SK-N-SH treated with all-trans-retinoic acid at 6 μM for 48 hours (cell line): ENCODE measurements at regions not wholly inside any gene's neighbourhood (a gene's known extent, or its start where the extent isn't known, plus 50 kb on each side); places are given as distances from the start of the nearest gene placed in this dataset.

ENCODE experiments used
- CSDC2 ChIP-seq: fragments of 250-450 bp; sonication (Bioruptor Pico); IDR thresholded peaks from 2 replicates; pipeline ENCODE4 v1.5.0; 2020; ENCODE audit warnings: mild to moderate bottlenecking, moderate library complexity
- PATZ1 ChIP-seq: fragments of 250-450 bp; sonication (Bioruptor Pico); IDR thresholded peaks from 2 replicates; pipeline ENCODE4 v1.8.0; 2020; ENCODE audit warnings: mild to moderate bottlenecking, moderate library complexity, borderline replicate concordance
- TCF4 ChIP-seq: fragments of 250-450 bp; sonication (Bioruptor Pico); IDR thresholded peaks from 2 replicates; pipeline ENCODE4 v1.8.0; 2021; ENCODE audit warnings: mild to moderate bottlenecking, moderate library complexity, borderline replicate concordance
- ZNF70 ChIP-seq: fragments of 450-650 bp; formaldehyde crosslinking; IDR thresholded peaks from 2 replicates; pipeline ENCODE4 v1.5.0; 2020; ENCODE audit warnings: mild to moderate bottlenecking, moderate library complexity
- ZNF8 ChIP-seq: fragments of 450-650 bp; formaldehyde crosslinking; IDR thresholded peaks from 2 replicates; pipeline ENCODE4 v1.5.0; 2020; ENCODE audit warnings: mild to moderate bottlenecking, moderate library complexity

- TF ChIP-seq CSDC2 (CRISPR knock-in tag) (no peak), PATZ1 (CRISPR knock-in tag) (no peak), TCF4 (CRISPR knock-in tag) (no peak), ZNF70 (CRISPR knock-in tag) (no peak), ZNF8 (CRISPR knock-in tag) (no peak)
These were observed 155.8 kb upstream of the HABP2 start for GRCh38 chr10:113397047-113397446.
